Left hindlimb (tissue), 1 donor: ENCODE measurements at regions not wholly inside any gene's neighbourhood (a gene's known extent, or its start where the extent isn't known, plus 50 kb on each side); places are given as distances from the start of the nearest gene placed in this dataset.
A peak's percentile ranks its signal among the peaks of the same experiment; 100 is the strongest.
"Not testable (repeated sequence)": the region's sequence is repeated elsewhere in the genome, so short reads cannot be mapped to it uniquely, and the experiment has no call there.

Source experiments
- DNase-seq: peaks from one replicate; pipeline ENCODE4 v3.0.0-alpha.2; 2018

DNA sequence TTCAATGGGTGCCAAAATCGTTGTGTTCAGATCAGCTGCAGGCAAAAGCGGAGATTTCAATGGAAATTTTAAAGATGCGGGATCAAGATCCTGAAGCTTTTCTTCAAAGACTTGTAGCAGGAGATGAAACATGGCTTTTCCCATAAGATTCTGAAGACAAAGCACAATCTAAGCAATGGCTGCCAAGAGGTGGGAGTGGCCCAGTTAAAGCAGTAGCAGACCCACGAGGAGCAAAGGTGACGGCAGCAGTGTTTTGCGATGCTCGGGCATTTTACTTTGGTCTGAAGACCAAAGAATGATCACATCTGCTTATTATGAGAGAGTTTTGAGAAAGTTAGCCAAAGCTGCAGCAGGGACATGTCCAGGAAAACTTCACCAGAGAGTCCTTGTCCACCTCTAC, 222.9 kb downstream of the DSC3 start:
- no peak for DNase-seq

- DNase-seq, result no peak
Observed at GRCh38 chr18:30814446-30814845, 228.1 kb downstream of the DSC3 start.

GRCh38 chr18:30811580-30811979, 231.0 kb downstream of the DSC3 start:
- no peak for DNase-seq

GRCh38 chr18:30810580-30810979, 232.0 kb downstream of the DSC3 start:
- DNase-seq, result no peak

DNA sequence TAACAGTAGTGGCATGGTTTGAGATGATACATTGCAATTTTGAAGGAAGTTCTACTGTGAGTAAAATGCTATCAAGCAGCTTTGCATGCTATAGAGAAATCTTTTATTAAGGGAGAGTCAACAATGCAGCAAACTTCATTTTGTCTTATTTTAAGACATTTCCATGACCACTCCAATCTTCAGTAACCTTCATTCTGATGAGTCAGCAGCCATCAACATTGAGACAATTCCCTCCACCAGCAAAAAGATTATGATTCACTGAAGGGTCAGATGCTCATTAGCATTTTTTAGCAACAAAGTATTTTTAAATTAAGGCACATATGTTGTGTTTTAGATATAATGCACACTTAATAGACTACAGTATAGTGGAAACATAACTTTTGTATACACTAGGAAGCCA, 235.7 kb downstream of the DSC3 start:
- DNase-seq, result no peak

GRCh38 chr18:30800800-30801199, 241.7 kb downstream of the DSC3 start:
- DNase-seq, result no peak

DNA sequence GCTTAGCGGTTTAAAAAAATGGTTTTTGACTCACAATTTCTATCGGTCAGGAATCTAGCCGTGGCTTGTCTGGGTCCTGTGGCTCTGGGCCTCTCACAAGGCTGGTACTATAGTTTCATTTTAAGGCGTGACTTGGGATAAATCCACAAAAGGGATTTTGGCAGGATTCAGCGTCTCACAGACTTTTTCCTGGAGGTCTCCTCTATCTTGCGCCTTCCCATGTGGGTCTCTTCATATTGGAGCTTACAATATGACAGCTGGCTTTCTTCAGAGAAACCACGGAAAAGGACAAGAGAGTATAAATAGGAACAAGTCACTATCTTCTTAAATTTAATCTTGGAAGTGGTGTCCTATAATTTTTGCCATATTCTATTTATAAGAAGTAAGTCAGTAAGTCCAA, 250.5 kb downstream of the DSC3 start:
- no peak for DNase-seq

DNA sequence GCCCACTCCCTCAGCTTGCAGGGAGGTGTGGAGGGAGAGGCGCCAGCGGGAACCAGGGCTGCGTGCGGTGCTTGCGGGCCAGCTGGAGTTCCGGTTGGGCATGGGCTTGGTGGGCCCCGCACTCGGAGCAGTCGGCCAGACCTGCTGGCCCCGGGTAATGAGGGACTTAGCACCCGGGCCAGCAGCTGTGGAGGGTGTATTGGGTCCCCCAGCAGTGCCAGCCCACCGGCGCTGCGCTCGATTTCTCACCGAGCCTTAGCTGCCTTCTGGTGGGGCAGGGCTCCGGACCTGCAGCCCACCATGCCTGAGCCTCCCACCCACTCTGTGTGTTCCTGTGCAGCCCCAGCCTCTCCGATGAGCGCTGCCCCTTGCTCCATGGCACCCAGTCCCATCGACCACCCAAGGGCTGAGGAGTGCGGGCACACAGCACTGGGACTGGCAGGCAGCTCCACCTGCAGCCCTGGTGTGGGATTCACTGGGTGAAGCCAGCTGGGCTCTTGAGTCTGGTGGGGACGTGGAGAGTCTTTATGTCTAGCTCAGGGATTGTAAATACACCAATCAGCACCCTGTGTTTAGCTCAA, 254.0 kb downstream of the DSC3 start:
- DNase-seq, result not testable (repeated sequence)

DNA sequence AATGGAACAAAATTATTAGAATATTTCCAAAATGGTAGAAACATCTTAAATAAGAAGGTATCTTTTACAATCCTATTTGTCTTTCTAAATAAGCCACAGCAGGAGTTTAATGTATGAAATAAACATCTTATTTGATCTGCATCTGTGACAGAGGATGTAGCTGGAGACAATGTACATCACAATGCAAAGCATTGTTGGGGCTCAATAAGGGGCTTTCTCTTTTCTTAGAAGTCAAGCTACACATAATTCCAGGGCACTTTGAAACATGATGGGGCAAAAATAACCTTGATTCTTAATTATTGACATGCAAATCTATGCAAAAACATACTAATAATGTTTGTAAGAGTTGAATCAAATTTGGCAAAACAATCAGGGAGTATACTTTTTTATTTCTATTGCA, 255.1 kb downstream of the DSC3 start:
- DNase-seq, result no peak

GRCh38 chr18:30781601-30782000, 260.9 kb downstream of the DSC3 start:
- no peak for DNase-seq

DNA sequence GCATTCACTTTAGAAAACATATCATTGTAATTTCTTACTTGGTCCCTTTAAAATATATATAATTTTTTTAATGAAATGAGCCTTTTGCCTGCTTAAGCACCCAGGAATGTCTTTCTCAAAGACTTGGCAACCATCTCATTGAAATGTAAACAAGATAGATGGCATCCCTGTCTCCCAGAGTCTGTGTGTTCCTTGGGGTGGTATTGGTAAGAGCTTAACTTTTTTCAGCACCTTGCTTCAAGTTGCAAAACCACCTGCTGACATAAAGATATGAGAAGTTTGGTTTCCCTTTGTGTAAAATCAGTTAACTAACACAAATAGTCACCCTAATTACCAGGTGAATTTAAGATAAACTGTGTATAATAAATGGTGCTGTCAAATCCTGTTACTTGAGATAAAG, 266.9 kb downstream of the DSC3 start:
- DNase-seq, result no peak

GRCh38 chr18:30772170-30772569, 270.4 kb downstream of the DSC3 start:
- DNase-seq, result not testable (repeated sequence)

DNA sequence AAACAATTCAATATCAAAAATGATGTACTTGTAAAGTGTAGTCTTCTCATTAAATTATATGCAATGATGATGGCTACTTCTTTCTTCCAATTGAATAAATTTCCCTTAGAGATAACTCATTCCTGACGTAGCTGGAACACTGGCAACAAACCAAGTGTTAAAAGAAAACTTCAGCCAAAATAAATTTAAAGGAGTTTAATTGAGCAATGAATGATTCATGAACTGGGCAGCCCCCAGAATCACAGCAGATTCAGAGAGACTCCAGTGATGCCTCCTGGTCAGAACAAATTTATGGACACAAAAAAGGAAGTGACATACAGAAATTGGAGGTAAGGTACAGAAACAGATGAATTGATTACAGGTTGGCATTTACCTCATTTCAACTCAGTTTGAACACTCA, 276.5 kb downstream of the DSC3 start:
- no peak for DNase-seq

- DNase-seq, result no peak
Observed at GRCh38 chr18:30765247-30765646, 277.3 kb downstream of the DSC3 start.

- DNase-seq, result no peak
Observed at GRCh38 chr18:30763902-30764350, 278.6 kb downstream of the DSC3 start.

DNA sequence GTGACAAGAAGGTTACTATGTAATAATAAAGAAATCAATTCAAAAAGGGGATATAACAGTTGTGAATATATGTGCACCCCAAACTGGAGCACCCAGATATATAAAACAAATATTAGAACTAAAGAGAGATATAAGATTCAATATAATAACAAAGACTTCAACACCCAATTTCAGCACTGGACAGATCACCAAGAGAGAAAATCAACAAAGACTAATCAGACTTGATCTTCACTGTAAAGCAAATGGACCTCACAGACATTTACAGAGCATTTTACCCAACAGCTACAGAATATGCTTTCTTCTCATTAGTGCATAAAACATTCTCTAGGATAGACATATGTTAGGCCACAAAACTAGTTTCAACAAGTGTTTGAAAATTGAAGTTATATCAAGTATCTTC, 287.7 kb downstream of the DSC3 start:
- DNase-seq, result no peak

GRCh38 chr18:30748541-30748940, 294.0 kb downstream of the DSC3 start:
- DNase-seq, result no peak

DNA sequence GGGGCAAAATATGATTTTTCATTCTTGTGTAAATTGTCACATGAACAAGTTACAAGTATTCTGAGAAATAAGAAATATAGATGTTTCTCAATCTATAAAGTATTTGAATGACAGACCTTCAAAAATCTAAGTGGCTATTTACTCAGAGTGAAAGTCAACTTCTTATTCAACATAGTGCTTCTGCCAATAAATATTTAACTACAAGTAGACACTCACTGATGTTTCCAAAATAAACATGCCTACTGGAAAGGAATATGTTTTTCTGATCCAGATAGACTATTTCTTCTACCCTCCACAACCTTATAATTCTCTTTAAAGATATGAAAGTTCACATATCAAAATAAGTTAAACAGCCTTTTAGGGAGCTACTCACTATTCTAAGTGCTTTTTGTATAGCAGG, 296.3 kb downstream of the DSC3 start:
- no peak for DNase-seq

- no peak for DNase-seq
Observed at GRCh38 chr18:30743033-30743432, 299.5 kb downstream of the DSC3 start.

DNA sequence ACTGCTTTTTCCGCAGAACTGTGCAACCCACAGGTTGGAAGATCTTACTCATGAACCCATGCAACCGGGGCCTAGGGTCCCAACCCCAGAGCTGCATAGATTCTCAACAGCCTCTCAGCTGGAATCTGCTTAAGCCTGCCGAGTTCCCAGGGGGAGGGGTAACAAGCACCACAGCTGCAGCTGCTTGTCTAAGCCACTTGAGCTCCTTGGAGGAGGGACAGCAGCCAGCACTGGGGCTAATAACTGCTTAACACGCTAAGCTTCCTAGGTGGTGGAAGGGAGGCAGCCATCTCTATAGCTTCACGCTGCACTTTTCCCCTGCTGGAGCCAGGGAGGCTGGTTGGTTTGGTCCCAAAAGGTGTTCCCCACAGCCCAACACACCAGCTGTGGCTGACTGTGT, 311.6 kb downstream of the DSC3 start:
- DNase-seq, result peak; percentile 37

DNA sequence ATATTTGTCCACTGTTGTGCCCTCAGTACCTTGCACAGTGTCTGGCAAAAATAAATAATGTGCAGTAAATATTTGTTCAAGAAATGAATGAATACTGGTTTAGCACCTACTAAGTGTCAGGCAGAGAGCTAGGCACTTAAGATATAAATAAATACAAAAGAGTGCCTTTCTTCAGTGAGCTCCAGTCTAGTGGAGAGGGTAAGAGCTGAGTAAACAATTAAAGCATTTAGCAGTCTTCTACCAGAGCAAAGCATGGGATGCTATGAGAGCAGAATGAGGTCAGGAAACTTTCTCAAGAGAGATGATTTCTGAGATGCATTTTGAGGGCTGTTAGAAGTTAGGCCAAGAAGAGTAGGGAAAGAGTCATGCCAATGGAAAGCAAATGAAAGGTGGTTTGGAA, 314.7 kb downstream of the DSC3 start:
- no peak for DNase-seq

DNA sequence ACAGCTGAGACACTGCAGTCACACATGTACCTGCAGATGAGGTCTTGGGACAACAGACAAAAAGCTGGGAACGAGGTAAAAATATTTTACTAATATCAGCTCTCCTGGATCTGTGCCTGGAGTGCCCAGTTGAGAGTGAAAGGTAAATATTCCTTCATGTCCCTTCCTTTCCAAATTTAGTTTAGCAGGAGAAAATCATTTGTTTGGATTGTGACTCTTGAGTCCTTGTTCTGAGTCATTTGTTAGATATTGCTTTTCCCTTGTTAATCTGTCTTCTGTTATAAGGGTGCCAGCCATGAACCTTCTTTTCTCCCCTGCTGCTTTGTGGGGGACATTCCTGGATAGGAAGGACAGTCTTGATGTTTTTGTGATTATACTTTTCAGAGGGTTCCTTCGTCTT, 329.2 kb downstream of the DSC3 start:
- no peak for DNase-seq

- no peak for DNase-seq
Observed at GRCh38 chr18:30712383-30712782, 330.2 kb downstream of the DSC3 start.

DNA sequence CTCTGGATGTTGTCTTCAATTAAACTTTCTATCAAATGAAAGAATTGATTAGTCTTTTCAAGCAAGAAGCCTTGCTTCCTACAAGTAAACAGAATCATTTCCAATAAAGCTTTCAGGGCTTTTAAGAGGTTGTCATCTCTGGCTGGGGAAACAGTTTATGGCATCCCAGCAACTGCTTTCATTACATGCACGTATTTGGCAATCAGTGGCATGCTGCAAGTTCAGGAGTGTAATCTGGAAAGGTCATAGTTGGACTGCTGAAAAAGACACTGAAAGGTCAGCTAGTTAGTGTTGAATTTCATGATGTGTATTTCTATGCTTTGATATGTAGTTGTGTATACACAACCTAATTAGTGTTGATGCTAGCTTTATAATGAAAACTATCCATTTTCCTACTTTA, 332.9 kb downstream of the DSC3 start:
- DNase-seq, result no peak

- no peak for DNase-seq
Observed at GRCh38 chr18:30705943-30706342, 336.6 kb downstream of the DSC3 start.

DNA sequence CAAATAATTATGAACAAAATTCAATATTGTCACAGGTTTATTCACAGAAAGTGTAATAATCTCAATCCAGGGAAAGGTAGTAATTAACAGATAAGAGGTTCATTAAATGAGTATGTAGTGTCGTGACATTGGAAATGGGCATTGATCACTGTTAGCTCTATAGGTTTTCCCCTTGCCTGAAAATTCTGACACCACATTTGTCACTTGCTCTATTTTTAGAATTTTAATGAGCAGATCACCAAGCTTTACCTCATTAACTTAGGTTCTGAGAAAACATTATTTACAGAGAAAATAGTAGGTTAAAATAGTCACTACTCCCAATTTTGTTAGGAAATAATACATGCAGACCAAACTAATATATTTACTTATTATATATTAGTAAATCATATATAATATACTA, 344.0 kb downstream of the DSC3 start:
- no peak for DNase-seq
